GM23248 (cell line): ENCODE measurements at regions not wholly inside any gene's neighbourhood (a gene's known extent, or its start where the extent isn't known, plus 50 kb on each side); places are given as distances from the start of the nearest gene placed in this dataset.
"Not testable (repeated sequence)": the region's sequence is repeated elsewhere in the genome, so short reads cannot be mapped to it uniquely, and the experiment has no call there.

Experiments used
- DNase-seq: peaks from one replicate; pipeline ENCODE4 v3.0.0-alpha.2; 2015
- H2AFZ ChIP-seq: fragments of 200-600 bp; sonication (generic); 2 replicates; pipeline ENCODE4 v1.6.1; 2016; ENCODE audit warnings: antibody characterized with exemption
- H3F3A ChIP-seq: fragments of 200-600 bp; sonication (generic); 2 replicates; pipeline ENCODE4 v1.6.1; 2016; ENCODE audit warnings: mild to moderate bottlenecking, antibody characterized with exemption, mixed run types; ENCODE audit not compliant: insufficient read depth
- H3K27ac ChIP-seq: fragments of 200-600 bp; sonication (generic); 2 replicates; pipeline ENCODE4 v1.5.1; 2016; ENCODE audit warnings: mild to moderate bottlenecking
- H3K27me3 ChIP-seq: fragments of 200-600 bp; sonication (generic); replicated peaks from 2 replicates; pipeline ENCODE4 v1.6.1; 2016; ENCODE audit warnings: mild to moderate bottlenecking; ENCODE audit not compliant: insufficient read depth
- H3K36me3 ChIP-seq: fragments of 200-600 bp; sonication (generic); 2 replicates; pipeline ENCODE4 v1.6.1; 2016; ENCODE audit warnings: low read depth, mild to moderate bottlenecking
- H3K4me1 ChIP-seq: fragments of 200-600 bp; sonication (generic); 2 replicates; pipeline ENCODE4 v1.6.1; 2016; ENCODE audit warnings: mild to moderate bottlenecking; ENCODE audit not compliant: insufficient read depth
- H3K4me2 ChIP-seq: fragments of 200-600 bp; sonication (generic); one replicate; pipeline ENCODE4 v1.6.1; 2016; ENCODE audit warnings: mild to moderate bottlenecking; ENCODE audit not compliant: unreplicated experiment
- H3K4me3 ChIP-seq: fragments of 200-600 bp; sonication (generic); 2 replicates; pipeline ENCODE4 v1.5.1; 2016; ENCODE audit warnings: mild to moderate bottlenecking
- H3K79me2 ChIP-seq: fragments of 200-600 bp; sonication (generic); 2 replicates; pipeline ENCODE4 v1.6.1; 2016; ENCODE audit warnings: mild to moderate bottlenecking; ENCODE audit not compliant: insufficient read depth
- H3K9ac ChIP-seq: fragments of 200-600 bp; sonication (generic); 2 replicates; pipeline ENCODE4 v1.6.1; 2016; ENCODE audit warnings: mild to moderate bottlenecking
- H3K9me2 ChIP-seq: fragments of 200-600 bp; sonication (generic); 2 replicates; pipeline ENCODE4 v1.6.1; 2016; ENCODE audit warnings: mixed run types, mild to moderate bottlenecking, moderate library complexity; ENCODE audit not compliant: insufficient read depth
- H3K9me3 ChIP-seq: fragments of 200-600 bp; sonication (generic); one replicate; pipeline ENCODE4 v1.6.1; 2017; ENCODE audit warnings: low read depth
- H4K20me1 ChIP-seq: fragments of 200-600 bp; sonication (generic); 2 replicates; pipeline ENCODE4 v1.6.0; 2016; ENCODE audit not compliant: insufficient read depth
- EZH2 ChIP-seq: fragments of 200-600 bp; sonication (generic); IDR thresholded peaks from 2 replicates; pipeline ENCODE4 v1.6.1; 2018; ENCODE audit warnings: antibody characterized with exemption, mild to moderate bottlenecking; ENCODE audit not compliant: insufficient read depth, poor library complexity, severe bottlenecking
- EZH2phosphoT487 ChIP-seq: fragments of 200-600 bp; sonication (generic); IDR thresholded peaks from 2 replicates; pipeline ENCODE4 v1.6.1; 2018; ENCODE audit warnings: antibody characterized with exemption, moderate library complexity, mild to moderate bottlenecking, low read depth; ENCODE audit not compliant: insufficient read depth
- WGBS, 2 experiments: methylation state at CpG; one replicate each; pipeline ENCODE4 v1.1.6; 2015 to 2017; ENCODE audit warnings: low lambda C conversion rate in 2 of 2, low coverage in 1 of 2; ENCODE audit errors: missing lambda C conversion rate in 2 of 2; 5-methylcytosine and 5-hydroxymethylcytosine counted together
- in situ Hi-C: fragments of 300-500 bp; cut with MboI; formaldehyde crosslinking; loops from 2 replicates; pipeline ENCODE4 v1.15.0; 2020

- H4K20me1 ChIP-seq, H3K9me2 ChIP-seq, H3K9me3 ChIP-seq, H3K9ac ChIP-seq, in situ Hi-C loops, H2AFZ ChIP-seq, H3K4me1 ChIP-seq, H3K79me2 ChIP-seq, H3F3A ChIP-seq, H3K27me3 ChIP-seq, DNase-seq, H3K36me3 ChIP-seq, H3K27ac ChIP-seq, H3K4me2 ChIP-seq, H3K4me3 ChIP-seq: not testable (repeated sequence)
- WGBS, 2 experiments: 41 to 54% methylated on average over 24 to 26 of the region's 27 CpGs
These were observed 77.9 kb downstream of the NR4A2 start for GRCh38 chr2:156254637-156255067.

DNA sequence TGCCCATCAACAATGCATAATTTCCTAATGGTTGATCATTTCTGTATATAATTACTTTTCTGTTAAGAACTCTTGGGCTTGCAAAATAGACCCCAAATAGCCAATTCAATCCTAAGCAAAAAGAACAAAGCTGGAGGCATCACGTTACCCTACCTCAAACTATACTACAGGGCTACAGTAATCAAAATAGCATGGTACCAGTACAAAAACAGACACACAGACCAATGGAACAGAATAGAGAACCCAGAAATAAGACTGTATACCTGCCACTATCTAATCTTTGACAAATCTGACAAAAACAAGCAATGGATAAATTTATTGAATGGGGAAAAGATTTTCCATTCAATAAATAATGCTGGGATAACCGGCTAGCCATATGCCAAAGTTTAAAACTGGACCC, 78.8 kb downstream of the NR4A2 start:
- no peaks in the 10 kb centered on the region for H3F3A ChIP-seq
- TF ChIP-seq EZH2 (no peak), EZH2phosphoT487 (no peak)
- no peaks in the 10 kb centered on the region for H3K27me3 ChIP-seq
- no peak for DNase-seq
- H4K20me1 ChIP-seq: no peaks in the 10 kb centered on the region
- H2AFZ ChIP-seq: no peak overlapping the region
- no peaks in the 10 kb centered on the region for H3K9me2 ChIP-seq
- no peaks in the 10 kb centered on the region for H3K9me3 ChIP-seq
- no peaks in the 10 kb centered on the region for H3K4me1 ChIP-seq
- in situ Hi-C loops: no loop called here
- no peaks in the 10 kb centered on the region for H3K36me3 ChIP-seq
- 20 to 32% methylated on average over 2 of the region's 2 CpGs for WGBS, 2 experiments
- H3K79me2 ChIP-seq: no peaks in the 10 kb centered on the region
- H3K9ac ChIP-seq: no peak overlapping the region
- no peak overlapping the region for H3K27ac ChIP-seq
- no peak overlapping the region for H3K4me3 ChIP-seq
- H3K4me2 ChIP-seq: no peak overlapping the region

GRCh38 chr2:156242874-156243273, 89.6 kb downstream of the NR4A2 start:
- Histone ChIP-seq H3K27me3 (no peaks in the 10 kb centered on the region), H3K4me2 (no peak overlapping the region), H3K79me2 (no peaks in the 10 kb centered on the region), H3K36me3 (no peaks in the 10 kb centered on the region), H3K9me2 (peaks cover 4% of the 10 kb centered on the region; the same call in 1 of the 2 replicates), H3F3A (no peaks in the 10 kb centered on the region), H3K9me3 (no peaks in the 10 kb centered on the region), H3K27ac (no peak overlapping the region), H4K20me1 (no peaks in the 10 kb centered on the region), H2AFZ (no peak overlapping the region), H3K4me3 (no peak overlapping the region), H3K4me1 (no peaks in the 10 kb centered on the region), H3K9ac (no peak overlapping the region)
- in situ Hi-C loops: no loop called here
- no peak for TF ChIP-seq EZH2
- no peak for TF ChIP-seq EZH2phosphoT487
- WGBS, 2 experiments: 7 to 13% methylated on average over 1 of the region's 1 CpG
- DNase-seq: no peak

GRCh38 chr2:156237558-156237957, 95.0 kb downstream of the NR4A2 start:
- Histone ChIP-seq H3F3A (no peaks in the 10 kb centered on the region), H3K9me2 (no peaks in the 10 kb centered on the region), H3K4me3 (no peak overlapping the region), H2AFZ (no peak overlapping the region), H4K20me1 (no peaks in the 10 kb centered on the region), H3K36me3 (no peaks in the 10 kb centered on the region), H3K4me2 (no peak overlapping the region), H3K4me1 (no peaks in the 10 kb centered on the region), H3K9ac (no peak overlapping the region), H3K27me3 (no peaks in the 10 kb centered on the region), H3K9me3 (no peaks in the 10 kb centered on the region), H3K27ac (no peak overlapping the region), H3K79me2 (no peaks in the 10 kb centered on the region)
- no peak for DNase-seq
- in situ Hi-C loops: no loop called here
- WGBS, 2 experiments: 6 to 16% methylated on average over 2 of the region's 2 CpGs
- TF ChIP-seq EZH2 (no peak), EZH2phosphoT487 (no peak)

- TF ChIP-seq EZH2: no peak
- no peak for TF ChIP-seq EZH2phosphoT487
- H3K36me3 ChIP-seq: no peaks in the 10 kb centered on the region
- H3K79me2 ChIP-seq: no peaks in the 10 kb centered on the region
- in situ Hi-C loops: no loop called here
- no peak overlapping the region for H3K4me3 ChIP-seq
- H3K27ac ChIP-seq: no peak overlapping the region
- H3F3A ChIP-seq: no peaks in the 10 kb centered on the region
- no peaks in the 10 kb centered on the region for H3K9me3 ChIP-seq
- H4K20me1 ChIP-seq: no peaks in the 10 kb centered on the region
- no peaks in the 10 kb centered on the region for H3K4me1 ChIP-seq
- DNase-seq: no peak
- no peak overlapping the region for H2AFZ ChIP-seq
- H3K27me3 ChIP-seq: no peaks in the 10 kb centered on the region
- no peak overlapping the region for H3K4me2 ChIP-seq
- H3K9ac ChIP-seq: no peak overlapping the region
- no peaks in the 10 kb centered on the region for H3K9me2 ChIP-seq
- 0 to 5% methylated on average over 1 of the region's 1 CpG for WGBS, 2 experiments
These were observed 102.7 kb downstream of the NR4A2 start for GRCh38 chr2:156229724-156230362.

GRCh38 chr2:156223328-156223727, 109.2 kb downstream of the NR4A2 start:
- H3K27me3 ChIP-seq, H3K4me1 ChIP-seq, H3K79me2 ChIP-seq, H3F3A ChIP-seq, H3K4me3 ChIP-seq, H3K27ac ChIP-seq, H3K36me3 ChIP-seq, H4K20me1 ChIP-seq, in situ Hi-C loops, H3K9me3 ChIP-seq, H3K9me2 ChIP-seq, H3K9ac ChIP-seq, H3K4me2 ChIP-seq, DNase-seq, H2AFZ ChIP-seq: not testable (repeated sequence)
- 8 to 18% methylated on average over 1 of the region's 1 CpG for WGBS, 2 experiments
